Fibroblast of villous mesenchyme (primary cell): ENCODE measurements at regions not wholly inside any gene's neighbourhood (a gene's known extent, or its start where the extent isn't known, plus 50 kb on each side); places are given as distances from the start of the nearest gene placed in this dataset.
"Not testable (repeated sequence)": the region's sequence is repeated elsewhere in the genome, so short reads cannot be mapped to it uniquely, and the experiment has no call there.

Experiments
- DNase-seq: peaks from one replicate; pipeline ENCODE4 v3.0.0-alpha.2; 2010; ENCODE audit warnings: low read depth
- H3K4me3 ChIP-seq: 2 replicates; pipeline ENCODE4 v1.5.1; 2011; ENCODE audit warnings: low read depth, mild to moderate bottlenecking, low read length
- TF ChIP-seq, protein P1 (sequence below): IDR thresholded peaks from 2 replicates; pipeline ENCODE4 v1.5.1; 2012; ENCODE audit warnings: low read depth, mild to moderate bottlenecking, low read length; ENCODE audit not compliant: insufficient read depth

DNA sequence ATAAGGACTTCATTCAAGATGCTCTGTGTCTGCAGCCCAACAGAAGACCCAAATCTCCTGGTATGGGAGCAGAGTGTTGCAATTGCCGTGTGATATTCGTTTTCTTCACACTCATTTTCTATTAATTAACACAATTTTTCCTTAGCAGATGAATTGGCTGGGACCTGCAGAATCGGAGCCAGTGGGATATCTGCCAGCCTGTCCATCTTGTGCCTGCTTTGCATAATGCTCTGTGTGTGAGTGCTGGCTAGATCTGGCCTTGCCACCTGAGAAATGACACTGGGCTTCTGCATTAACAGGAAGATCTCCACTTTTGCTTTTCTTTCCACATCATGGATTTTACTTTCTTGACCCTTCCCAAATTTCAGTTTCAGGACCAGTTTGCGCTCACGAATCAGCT lies 70.4 kb upstream of the GPR158 start:
- TF ChIP-seq, protein P1, sequence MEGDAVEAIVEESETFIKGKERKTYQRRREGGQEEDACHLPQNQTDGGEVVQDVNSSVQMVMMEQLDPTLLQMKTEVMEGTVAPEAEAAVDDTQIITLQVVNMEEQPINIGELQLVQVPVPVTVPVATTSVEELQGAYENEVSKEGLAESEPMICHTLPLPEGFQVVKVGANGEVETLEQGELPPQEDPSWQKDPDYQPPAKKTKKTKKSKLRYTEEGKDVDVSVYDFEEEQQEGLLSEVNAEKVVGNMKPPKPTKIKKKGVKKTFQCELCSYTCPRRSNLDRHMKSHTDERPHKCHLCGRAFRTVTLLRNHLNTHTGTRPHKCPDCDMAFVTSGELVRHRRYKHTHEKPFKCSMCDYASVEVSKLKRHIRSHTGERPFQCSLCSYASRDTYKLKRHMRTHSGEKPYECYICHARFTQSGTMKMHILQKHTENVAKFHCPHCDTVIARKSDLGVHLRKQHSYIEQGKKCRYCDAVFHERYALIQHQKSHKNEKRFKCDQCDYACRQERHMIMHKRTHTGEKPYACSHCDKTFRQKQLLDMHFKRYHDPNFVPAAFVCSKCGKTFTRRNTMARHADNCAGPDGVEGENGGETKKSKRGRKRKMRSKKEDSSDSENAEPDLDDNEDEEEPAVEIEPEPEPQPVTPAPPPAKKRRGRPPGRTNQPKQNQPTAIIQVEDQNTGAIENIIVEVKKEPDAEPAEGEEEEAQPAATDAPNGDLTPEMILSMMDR = no peak
- H3K4me3 ChIP-seq = no peak overlapping the region
- DNase-seq = no peak

DNA sequence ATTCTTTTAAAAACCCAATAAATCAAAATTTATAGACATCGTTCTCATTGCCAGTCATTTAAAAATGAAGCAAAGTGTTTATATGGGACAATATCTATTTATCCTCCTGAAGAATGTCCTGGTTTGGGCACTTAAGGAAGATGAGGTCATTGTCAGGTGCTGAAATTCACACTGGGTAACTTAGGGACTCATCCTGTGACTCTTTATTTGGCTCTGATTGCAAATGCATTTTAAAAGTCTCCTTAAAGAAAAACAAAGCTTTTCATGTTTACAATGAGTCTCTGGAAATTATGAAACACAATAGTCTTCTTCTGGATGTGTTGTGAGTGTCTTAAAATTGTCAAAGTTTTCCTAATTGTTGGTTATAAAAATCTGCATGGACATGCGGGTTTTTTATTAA lies 69.5 kb upstream of the GPR158 start:
- DNase-seq = no peak
- TF ChIP-seq, protein P1 = no peak
- H3K4me3 ChIP-seq = no peak overlapping the region

DNA sequence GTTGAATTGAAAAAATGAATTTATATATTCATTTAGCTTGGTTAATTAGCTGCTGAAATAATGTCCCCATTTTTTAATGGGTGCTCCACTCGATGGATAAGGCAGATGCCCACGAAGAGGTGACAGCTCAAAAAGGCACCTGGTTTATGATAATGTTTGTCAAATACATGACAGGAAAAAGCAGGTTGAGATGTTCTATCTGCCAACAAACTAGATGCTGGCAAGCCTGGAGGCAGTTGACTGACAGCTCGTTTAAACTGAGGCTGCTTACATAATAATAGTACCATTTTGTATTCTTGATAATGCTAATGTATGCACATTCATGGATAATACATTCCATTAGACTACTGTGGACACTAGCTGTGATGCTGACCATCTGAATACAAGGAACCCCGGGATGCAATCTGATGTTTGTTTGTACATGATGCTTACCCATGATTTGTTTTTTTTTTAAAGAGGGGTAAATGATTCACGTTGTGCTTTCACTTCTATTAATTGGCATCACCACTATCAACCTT lies 69.0 kb upstream of the GPR158 start:
- no peak for DNase-seq
- no peak overlapping the region for H3K4me3 ChIP-seq
- TF ChIP-seq, protein P1 = no peak

DNA sequence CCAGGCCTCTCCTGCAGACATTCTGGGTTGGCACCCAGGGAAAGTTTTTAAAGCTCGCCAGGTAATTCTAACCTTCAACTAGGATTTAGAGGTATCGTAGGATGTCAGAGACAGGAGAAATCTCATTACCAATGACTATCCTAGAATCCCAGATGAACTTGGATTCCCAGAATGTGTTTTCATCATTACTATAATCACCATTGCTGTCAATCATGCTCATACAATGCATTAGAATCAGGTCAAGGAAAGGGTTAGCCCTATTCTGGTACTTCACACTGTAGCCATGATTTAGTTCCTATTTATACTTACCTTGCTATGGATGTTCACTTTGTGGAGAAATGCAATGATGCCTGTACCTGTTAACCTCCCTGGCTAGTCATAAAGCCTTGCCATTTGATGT lies 67.0 kb upstream of the GPR158 start:
- TF ChIP-seq, protein P1 = no peak
- DNase-seq = no peak
- H3K4me3 ChIP-seq = no peak overlapping the region

DNA sequence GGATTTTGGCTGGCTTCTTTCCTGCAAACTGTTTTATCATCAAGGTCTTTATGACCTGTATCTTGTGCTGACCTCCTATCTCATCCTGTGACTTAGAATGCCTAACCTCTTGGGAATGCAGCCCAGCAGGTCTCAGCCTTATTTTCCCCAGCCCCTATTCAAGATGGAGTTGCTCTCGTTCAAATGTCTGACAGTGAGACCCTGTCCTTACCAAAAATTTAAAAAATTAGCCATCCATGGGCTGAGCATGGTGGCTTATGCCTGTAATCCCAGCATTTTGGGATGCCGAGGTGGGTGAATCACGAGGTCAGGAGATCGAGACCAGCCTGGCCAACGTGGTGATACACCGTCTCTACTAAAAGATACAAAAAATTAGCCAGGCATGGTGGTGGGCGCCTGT lies 64.9 kb upstream of the GPR158 start:
- H3K4me3 ChIP-seq, DNase-seq: not testable (repeated sequence)

DNA sequence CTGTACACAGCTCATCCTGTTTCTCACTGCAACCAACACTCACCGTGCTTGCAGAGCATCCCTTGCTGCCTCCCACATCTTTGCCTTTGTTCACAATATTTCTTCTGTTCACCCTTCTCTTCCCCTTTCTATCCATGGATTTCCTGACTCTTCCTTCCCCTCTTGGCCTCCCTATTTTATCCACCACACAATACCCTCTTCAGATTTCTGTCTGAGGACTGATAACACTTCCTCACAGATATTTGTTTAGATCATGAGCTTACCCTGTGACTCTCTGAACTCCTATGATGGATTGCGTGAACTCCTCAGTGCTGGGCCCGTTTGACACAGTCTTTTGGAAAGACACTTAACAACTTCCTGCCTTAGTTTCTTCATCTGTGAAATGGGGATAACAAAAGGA lies 62.8 kb upstream of the GPR158 start:
- TF ChIP-seq, protein P1 = no peak
- DNase-seq = no peak
- H3K4me3 ChIP-seq = no peak overlapping the region

DNA sequence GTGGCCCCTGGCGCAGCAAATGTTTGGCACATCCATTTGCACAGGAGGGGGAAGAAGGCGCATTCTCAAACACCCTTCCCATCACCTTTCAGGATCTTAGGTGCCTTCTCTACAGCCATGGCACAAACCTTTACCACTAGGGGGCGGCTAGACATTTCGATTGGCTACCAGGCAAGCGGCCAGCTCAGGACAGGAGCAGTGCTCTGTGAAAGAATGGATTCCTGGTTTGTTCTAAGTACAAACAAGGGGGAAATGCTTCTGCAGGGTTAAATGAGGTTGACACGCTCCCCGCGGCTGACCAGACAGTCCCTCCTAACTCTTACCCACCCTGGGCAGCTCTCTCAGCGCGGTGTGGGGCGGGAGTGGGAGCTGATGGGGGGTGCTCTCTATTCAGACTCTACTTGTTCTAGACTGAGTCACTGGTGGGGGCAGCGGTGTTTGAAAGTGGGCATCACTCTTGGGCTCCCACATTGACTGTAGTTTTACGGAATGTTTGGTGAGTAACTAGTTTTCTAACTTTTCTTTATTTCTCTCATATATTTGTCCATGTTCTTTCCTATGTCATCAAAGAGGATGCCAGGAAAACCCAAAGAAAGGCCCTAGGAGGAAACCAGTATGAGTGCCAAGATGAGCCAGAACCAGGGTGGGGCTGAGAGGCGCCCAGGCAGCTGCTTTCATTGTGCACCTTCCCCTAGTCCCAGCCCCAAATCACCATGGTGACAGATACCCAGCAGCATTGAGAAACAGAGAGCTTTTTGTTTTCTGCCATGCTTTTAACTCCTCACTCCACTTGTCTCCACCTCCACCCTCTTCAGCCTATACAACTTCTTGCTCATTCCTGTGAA lies 61.4 kb upstream of the GPR158 start:
- TF ChIP-seq, protein P1 = peak; percentile 86
- DNase-seq = peak; percentile 72
- no peak overlapping the region for H3K4me3 ChIP-seq
